PC-9 (cell line): ENCODE measurements at regions not wholly inside any gene's neighbourhood (a gene's known extent, or its start where the extent isn't known, plus 50 kb on each side); places are given as distances from the start of the nearest gene placed in this dataset.

ENCODE experiments used
- BruUV-seq: library from RNA; stranded (reverse); fragments of 400-500 nt; replicated peaks from 2 replicates; lab custom pipeline; 2021; lab: Mats Ljungman, UMichigan
- CTCF ChIA-PET: fragments of 300-600 bp; sonication (Branson Sonifier 250); formaldehyde crosslinking; loops from one replicate; lab custom pipeline; 2022; ENCODE audit warnings: antibody characterized with exemption; lab: Charles Lee
- POLR2A ChIA-PET: fragments of 300-600 bp; sonication (Branson Sonifier 250); formaldehyde crosslinking; loops from one replicate; lab custom pipeline; 2022; ENCODE audit warnings: antibody characterized with exemption; ENCODE audit not compliant: unreplicated experiment; lab: Charles Lee
- DNase-seq, 2 experiments: peaks; one replicate each; pipeline versions ENCODE4 v3.0.0 to v3.0.0-alpha.2; 2015 to 2022; ENCODE audit warnings: mixed read lengths in 1 of 2
- H2AFZ ChIP-seq: fragments of 200-600 bp; sonication (generic); 2 replicates; pipeline ENCODE4 v1.8.1; 2017; ENCODE audit warnings: antibody characterized with exemption
- H3F3A ChIP-seq: fragments of 200-600 bp; sonication (generic); 2 replicates; pipeline ENCODE4 v1.8.1; 2017; ENCODE audit warnings: antibody characterized with exemption, mild to moderate bottlenecking, low read depth; ENCODE audit not compliant: insufficient read depth
- H3K27ac ChIP-seq: fragments of 200-600 bp; sonication (generic); 2 replicates; pipeline ENCODE4 v1.6.1; 2016; ENCODE audit warnings: mixed run types
- H3K27me3 ChIP-seq: fragments of 200-600 bp; sonication (generic); 2 replicates; pipeline ENCODE4 v1.6.1; 2016; ENCODE audit warnings: low read depth, mixed run types; ENCODE audit not compliant: insufficient read depth
- H3K36me3 ChIP-seq: fragments of 200-600 bp; sonication (generic); 2 replicates; pipeline ENCODE4 v1.6.1; 2016; ENCODE audit warnings: low read depth, mixed run types
- H3K4me1 ChIP-seq: fragments of 200-600 bp; sonication (generic); replicated peaks from 2 replicates; pipeline ENCODE4 v1.6.1; 2016; ENCODE audit warnings: mixed run types; ENCODE audit not compliant: insufficient read depth
- H3K4me2 ChIP-seq: fragments of 200-600 bp; sonication (generic); 2 replicates; pipeline ENCODE4 v1.6.1; 2017; ENCODE audit warnings: mixed run types
- H3K4me3 ChIP-seq: fragments of 200-600 bp; sonication (generic); 2 replicates; pipeline ENCODE4 v1.6.1; 2016; ENCODE audit warnings: mixed run types
- H3K79me2 ChIP-seq: fragments of 200-600 bp; sonication (generic); 2 replicates; pipeline ENCODE4 v1.6.1; 2017; ENCODE audit warnings: low read depth, mixed run types
- H3K9me2 ChIP-seq: fragments of 200-600 bp; sonication (generic); 2 replicates; pipeline ENCODE4 v1.8.1; 2017; ENCODE audit warnings: mild to moderate bottlenecking; ENCODE audit not compliant: insufficient read depth
- H3K9me3 ChIP-seq: fragments of 200-600 bp; sonication (generic); 2 replicates; pipeline ENCODE4 v1.8.1; 2016; ENCODE audit warnings: low read depth; ENCODE audit not compliant: insufficient read depth
- H4K20me1 ChIP-seq: fragments of 200-600 bp; sonication (generic); 2 replicates; pipeline ENCODE4 v1.8.1; 2017; ENCODE audit not compliant: insufficient read depth
- CTCF ChIP-seq: fragments of 200-600 bp; sonication (generic); conservative IDR thresholded peaks from 2 replicates; pipeline ENCODE4 v1.6.1; 2017; ENCODE audit warnings: mixed run types, antibody characterized with exemption, mild to moderate bottlenecking, moderate library complexity
- EZH2 ChIP-seq: fragments of 200-600 bp; sonication (generic); IDR thresholded peaks from 2 replicates; pipeline ENCODE4 v1.8.0; 2017; ENCODE audit warnings: antibody characterized with exemption, low read depth
- intact Hi-C: fragments of 100-400 bp; cut with micrococcal nuclease; formaldehyde crosslinking; loops from one replicate; pipeline ENCODE4 v1.10.0; 2022; ENCODE audit not compliant: unreplicated experiment

GRCh38 chr7:156022483-156023459 lies 210.5 kb upstream of the SHH start:
- no peaks in the 10 kb centered on the region for H3K4me1 ChIP-seq
- H3K36me3 ChIP-seq = no peaks in the 10 kb centered on the region
- no peaks in the 10 kb centered on the region for H3K9me2 ChIP-seq
- H3K4me3 ChIP-seq = no peak overlapping the region
- CTCF ChIA-PET = no interaction called here
- H3K4me2 ChIP-seq = no peak overlapping the region
- H3K27ac ChIP-seq = no peak overlapping the region
- POLR2A ChIA-PET = no interaction called here
- intact Hi-C loops = no loop called here
- H3K9me3 ChIP-seq = no peaks in the 10 kb centered on the region
- DNase-seq = no peak
- H3F3A ChIP-seq = no peaks in the 10 kb centered on the region
- no peaks in the 10 kb centered on the region for H4K20me1 ChIP-seq
- H3K27me3 ChIP-seq = peaks cover 5% of the 10 kb centered on the region
- no peaks in the 10 kb centered on the region for H3K79me2 ChIP-seq
- no peak overlapping the region for H2AFZ ChIP-seq
- no peak for TF ChIP-seq CTCF
- no peak for TF ChIP-seq EZH2
- BruUV-seq = no TSS peak

GRCh38 chr7:156021471-156021870 lies 209.2 kb upstream of the SHH start:
- Histone ChIP-seq H3K9me2 (no peaks in the 10 kb centered on the region), H3K36me3 (no peaks in the 10 kb centered on the region), H3F3A (no peaks in the 10 kb centered on the region), H3K4me1 (no peaks in the 10 kb centered on the region), H3K79me2 (no peaks in the 10 kb centered on the region), H3K4me3 (no peak overlapping the region), H3K4me2 (no peak overlapping the region), H2AFZ (no peak overlapping the region), H4K20me1 (no peaks in the 10 kb centered on the region), H3K27ac (no peak overlapping the region), H3K9me3 (no peaks in the 10 kb centered on the region), H3K27me3 (peaks cover 16% of the 10 kb centered on the region)
- TF ChIP-seq CTCF = no peak
- TF ChIP-seq EZH2 = no peak
- intact Hi-C loops = no loop called here
- no peak for DNase-seq
- CTCF ChIA-PET = no interaction called here
- POLR2A ChIA-PET = no interaction called here
- BruUV-seq = no TSS peak

GRCh38 chr7:156020566-156020965 lies 208.3 kb upstream of the SHH start:
- Histone ChIP-seq H3K4me1 (no peaks in the 10 kb centered on the region), H3K27me3 (peaks cover 25% of the 10 kb centered on the region), H3K9me3 (no peaks in the 10 kb centered on the region), H3K36me3 (no peaks in the 10 kb centered on the region), H3K4me3 (no peak overlapping the region), H4K20me1 (no peaks in the 10 kb centered on the region), H3K27ac (no peak overlapping the region), H3K9me2 (no peaks in the 10 kb centered on the region), H3F3A (no peaks in the 10 kb centered on the region), H2AFZ (no peak overlapping the region), H3K79me2 (no peaks in the 10 kb centered on the region), H3K4me2 (no peak overlapping the region)
- ChIA-PET CTCF (no interaction called here), POLR2A (no interaction called here)
- DNase-seq = no peak
- TF ChIP-seq EZH2 = no peak
- no peak for TF ChIP-seq CTCF
- intact Hi-C loops = no loop called here
- BruUV-seq = no TSS peak
